Sigmoid colon (tissue), 4 donors: ENCODE measurements at regions not wholly inside any gene's neighbourhood (a gene's known extent, or its start where the extent isn't known, plus 50 kb on each side); places are given as distances from the start of the nearest gene placed in this dataset.

Experiments used
- EP300 ChIP-seq, 4 donors: sonication (generic); formaldehyde crosslinking; IDR thresholded peaks; one replicate each; pipeline ENCODE4 v1.6.1; 2017; ENCODE audit warnings: antibody characterized with exemption in 4 of 4
- POLR2A ChIP-seq, 2 donors: fragments of 450-650 bp; IDR thresholded peaks; one replicate each; pipeline ENCODE4 v1.6.1; 2016; ENCODE audit warnings: antibody characterized with exemption in 2 of 2, mild to moderate bottlenecking in 2 of 2, moderate library complexity in 2 of 2
- POLR2AphosphoS5 ChIP-seq, 4 donors: sonication (generic); formaldehyde crosslinking; IDR thresholded peaks; one replicate each; pipeline ENCODE4 v1.6.1; 2017; ENCODE audit warnings: antibody characterized with exemption in 4 of 4
- TF ChIP-seq, protein P1 (sequence below), 4 experiments: fragments of 450-650 bp in 3 of 4; fragments of 200-600 bp in 1 of 4; IDR thresholded peaks; one replicate each; pipeline ENCODE4 v1.5.1; 2016 to 2019; ENCODE audit warnings: antibody characterized with exemption in 4 of 4, mild to moderate bottlenecking in 3 of 4, moderate library complexity in 2 of 4

DNA sequence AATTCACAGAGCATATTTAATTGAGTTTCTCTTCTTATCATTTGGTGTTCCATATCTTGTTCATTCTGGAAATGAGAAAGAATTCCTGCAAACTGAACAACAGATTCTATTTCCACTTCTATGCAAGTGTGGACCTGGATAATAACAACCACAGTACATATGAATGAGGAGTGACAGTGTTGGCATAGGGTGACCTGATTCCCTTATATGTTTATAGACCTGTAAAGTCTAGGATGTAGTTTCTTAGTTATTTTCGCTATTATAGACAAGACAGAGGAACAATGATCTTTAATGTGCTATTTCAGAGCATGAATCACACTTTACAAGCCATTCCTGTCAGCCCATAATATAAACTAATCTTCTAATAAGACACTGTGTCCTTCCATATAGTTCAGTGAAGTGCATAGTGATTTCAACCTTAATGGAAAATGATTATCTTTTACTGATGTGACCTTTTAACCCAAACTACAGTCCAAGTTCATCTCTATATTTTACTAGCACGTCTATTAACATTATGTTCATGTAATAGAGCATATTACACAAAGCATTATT, 88.2 kb upstream of the FAM174A start:
- TF ChIP-seq, protein P1, sequence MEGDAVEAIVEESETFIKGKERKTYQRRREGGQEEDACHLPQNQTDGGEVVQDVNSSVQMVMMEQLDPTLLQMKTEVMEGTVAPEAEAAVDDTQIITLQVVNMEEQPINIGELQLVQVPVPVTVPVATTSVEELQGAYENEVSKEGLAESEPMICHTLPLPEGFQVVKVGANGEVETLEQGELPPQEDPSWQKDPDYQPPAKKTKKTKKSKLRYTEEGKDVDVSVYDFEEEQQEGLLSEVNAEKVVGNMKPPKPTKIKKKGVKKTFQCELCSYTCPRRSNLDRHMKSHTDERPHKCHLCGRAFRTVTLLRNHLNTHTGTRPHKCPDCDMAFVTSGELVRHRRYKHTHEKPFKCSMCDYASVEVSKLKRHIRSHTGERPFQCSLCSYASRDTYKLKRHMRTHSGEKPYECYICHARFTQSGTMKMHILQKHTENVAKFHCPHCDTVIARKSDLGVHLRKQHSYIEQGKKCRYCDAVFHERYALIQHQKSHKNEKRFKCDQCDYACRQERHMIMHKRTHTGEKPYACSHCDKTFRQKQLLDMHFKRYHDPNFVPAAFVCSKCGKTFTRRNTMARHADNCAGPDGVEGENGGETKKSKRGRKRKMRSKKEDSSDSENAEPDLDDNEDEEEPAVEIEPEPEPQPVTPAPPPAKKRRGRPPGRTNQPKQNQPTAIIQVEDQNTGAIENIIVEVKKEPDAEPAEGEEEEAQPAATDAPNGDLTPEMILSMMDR (IDR thresholded peaks at IDR 0.05) = no peak
- no peak for TF ChIP-seq EP300 (IDR thresholded peaks at IDR 0.05)
- TF ChIP-seq POLR2A (IDR thresholded peaks at IDR 0.05) = no peak
- no peak for TF ChIP-seq POLR2AphosphoS5 (IDR thresholded peaks at IDR 0.05)
